HG03558 (cell line): ENCODE measurements at regions not wholly inside any gene's neighbourhood (a gene's known extent, or its start where the extent isn't known, plus 50 kb on each side); places are given as distances from the start of the nearest gene placed in this dataset.

Experiments used
- ATAC-seq: cut with Tn5 transposase; IDR thresholded peaks from one replicate; pipeline ENCODE4 v1.9.1; 2021; ENCODE audit warnings: moderate number of reproducible peaks; ENCODE audit not compliant: unreplicated experiment; ENCODE audit errors: extremely low read depth

- peak; percentile 27 for ATAC-seq
These were observed 425.7 kb downstream of the PIK3R1 start for GRCh38 chr5:68641211-68641610.

- ATAC-seq, result no peak
These were observed 427.5 kb downstream of the PIK3R1 start for GRCh38 chr5:68643064-68643463.

GRCh38 chr5:68644971-68645370 lies 429.4 kb downstream of the PIK3R1 start:
- peak; percentile 91 for ATAC-seq

- no peak for ATAC-seq
These were observed 430.6 kb downstream of the PIK3R1 start for GRCh38 chr5:68646144-68646543.

- ATAC-seq, result no peak
These were observed 432.2 kb downstream of the PIK3R1 start for GRCh38 chr5:68647743-68648142.

GRCh38 chr5:68648944-68649857 lies 433.6 kb downstream of the PIK3R1 start:
- no peak for ATAC-seq

GRCh38 chr5:68652534-68652965 lies 437.0 kb downstream of the PIK3R1 start:
- ATAC-seq, result no peak

- no peak for ATAC-seq
These were observed 437.9 kb downstream of the PIK3R1 start for GRCh38 chr5:68653471-68653870.

- ATAC-seq, result no peak
These were observed 436.5 kb upstream of the SLC30A5 start for GRCh38 chr5:68657055-68657961.

- ATAC-seq, result no peak
These were observed 434.9 kb upstream of the SLC30A5 start for GRCh38 chr5:68658810-68659372.

GRCh38 chr5:68659881-68660280 lies 433.9 kb upstream of the SLC30A5 start:
- no peak for ATAC-seq

GRCh38 chr5:68661237-68661636 lies 432.6 kb upstream of the SLC30A5 start:
- ATAC-seq, result no peak

- ATAC-seq, result no peak
These were observed 431.0 kb upstream of the SLC30A5 start for GRCh38 chr5:68662804-68663307.

- no peak for ATAC-seq
These were observed 423.8 kb upstream of the SLC30A5 start for GRCh38 chr5:68669864-68670575.

GRCh38 chr5:68673106-68673822 lies 420.6 kb upstream of the SLC30A5 start:
- no peak for ATAC-seq

GRCh38 chr5:68673823-68674180 lies 420.0 kb upstream of the SLC30A5 start:
- no peak for ATAC-seq

GRCh38 chr5:68679041-68679440 lies 414.8 kb upstream of the SLC30A5 start:
- no peak for ATAC-seq

GRCh38 chr5:68680366-68680765 lies 413.4 kb upstream of the SLC30A5 start:
- no peak for ATAC-seq

- no peak for ATAC-seq
These were observed 411.9 kb upstream of the SLC30A5 start for GRCh38 chr5:68681929-68682328.
